ENCODE measurements at regions not wholly inside any gene's neighbourhood (a gene's known extent, or its start where the extent isn't known, plus 50 kb on each side); places are given as distances from the start of the nearest gene placed in this dataset.

- peaks cover 0 to 8% (median 5%) of the 10 kb centered on the region in 3 donors for H3K27me3 Mint-ChIP-seq (ENCODE audit: low read depth in 3 of 3)
- no peaks in the 10 kb centered on the region for H3K9me3 ChIP-seq (replicated peaks in 1 of 2; ENCODE audit: control insufficient read depth in 1 of 2, insufficient read depth in 1 of 2, low read length in 2 of 2)
- H3K36me3 Mint-ChIP-seq, result no peaks in the 10 kb centered on the region
- WGBS (ENCODE audit: insufficient coverage), result 85% methylated on average over 2 of the region's 4 CpGs
- H3K27ac ChIP-seq (ENCODE audit: low read depth in 1 of 2, low read length in 2 of 2), result no peak overlapping the region
- H2AFZ ChIP-seq (ENCODE audit: insufficient read depth, low read depth, low read length, poor library complexity, severe bottlenecking), result no peak overlapping the region
- no peak overlapping the region for H3K4me2 ChIP-seq (replicated peaks; ENCODE audit: extremely low read depth, low read length, poor library complexity, severe bottlenecking)
- H3K36me3 ChIP-seq (replicated peaks in 1 of 2; ENCODE audit: control insufficient read depth in 1 of 2, insufficient read depth in 2 of 2, low read length in 2 of 2), result no peaks in the 10 kb centered on the region
- DNase-seq, result no peak
- no peak overlapping the region for H3K4me3 Mint-ChIP-seq
- intact Hi-C loops (cut with micrococcal nuclease), result no loop called here
- H4K20me1 ChIP-seq (ENCODE audit: insufficient read depth, low read length), result no peaks in the 10 kb centered on the region
- H3K9ac ChIP-seq (ENCODE audit: insufficient read depth, low read length, poor library complexity, severe bottlenecking), result no peak overlapping the region
- no peaks in the 10 kb centered on the region for H3K79me2 ChIP-seq (ENCODE audit: insufficient read depth, low read length)
- no peak for TF ChIP-seq CTCF (IDR thresholded peaks at IDR 0.05)
- H3K9me3 Mint-ChIP-seq, result peaks cover 0 to 9% (median 2%) of the 10 kb centered on the region in 7 donors
- peaks cover 6% of the 10 kb centered on the region for H3K4me1 Mint-ChIP-seq
- H3K4me1 ChIP-seq (ENCODE audit: control insufficient read depth in 1 of 2, insufficient read depth in 2 of 2, low read length in 2 of 2), result peaks cover 0 to 6% of the 10 kb centered on the region in 2 donors
- no peak overlapping the region for H3K4me3 ChIP-seq (replicated peaks in 1 of 3; ENCODE audit: low read depth in 2 of 3, low read length in 3 of 3)
- no peaks in the 10 kb centered on the region for H3K27me3 ChIP-seq (ENCODE audit: control insufficient read depth in 2 of 2, insufficient read depth in 2 of 2, low read length in 2 of 2)
- peak overlapping the region in 2 of 7 donors; percentile 3 to 75 for H3K27ac Mint-ChIP-seq
Measured at GRCh38 chr11:27857588-27857987, 157.3 kb upstream of the BDNF start.

GRCh38 chr11:27857014-27857413 is 156.8 kb upstream of the BDNF start:
- no peak overlapping the region for H3K27ac Mint-ChIP-seq
- Histone ChIP-seq H3K9ac (ENCODE audit: insufficient read depth, low read length, poor library complexity, severe bottlenecking) (no peak overlapping the region), H3K36me3 (replicated peaks in 1 of 2; ENCODE audit: control insufficient read depth in 1 of 2, insufficient read depth in 2 of 2, low read length in 2 of 2) (no peaks in the 10 kb centered on the region), H2AFZ (ENCODE audit: insufficient read depth, low read depth, low read length, poor library complexity, severe bottlenecking) (no peak overlapping the region), H3K4me2 (replicated peaks; ENCODE audit: extremely low read depth, low read length, poor library complexity, severe bottlenecking) (no peak overlapping the region), H3K4me1 (ENCODE audit: control insufficient read depth in 1 of 2, insufficient read depth in 2 of 2, low read length in 2 of 2) (peaks cover 0 to 6% of the 10 kb centered on the region in 2 donors), H3K9me3 (replicated peaks in 1 of 2; ENCODE audit: control insufficient read depth in 1 of 2, insufficient read depth in 1 of 2, low read length in 2 of 2) (no peaks in the 10 kb centered on the region), H3K4me3 (replicated peaks in 1 of 3; ENCODE audit: low read depth in 2 of 3, low read length in 3 of 3) (no peak overlapping the region), H3K27me3 (ENCODE audit: control insufficient read depth in 2 of 2, insufficient read depth in 2 of 2, low read length in 2 of 2) (no peaks in the 10 kb centered on the region), H3K27ac (ENCODE audit: low read depth in 1 of 2, low read length in 2 of 2) (no peak overlapping the region), H3K79me2 (ENCODE audit: insufficient read depth, low read length) (no peaks in the 10 kb centered on the region), H4K20me1 (ENCODE audit: insufficient read depth, low read length) (no peaks in the 10 kb centered on the region)
- TF ChIP-seq CTCF (IDR thresholded peaks at IDR 0.05), result no peak
- DNase-seq, result peak in 1 of 3 donors; percentile 6
- H3K27me3 Mint-ChIP-seq (ENCODE audit: low read depth in 3 of 3), result peaks cover 0 to 8% (median 5%) of the 10 kb centered on the region in 3 donors
- no peak overlapping the region for H3K4me3 Mint-ChIP-seq
- peaks cover 0 to 14% (median 2%) of the 10 kb centered on the region in 7 donors for H3K9me3 Mint-ChIP-seq
- intact Hi-C loops (cut with micrococcal nuclease), result no loop called here
- no CpG with 5 or more reads among the region's 4 CpGs for WGBS (ENCODE audit: insufficient coverage)
- no peaks in the 10 kb centered on the region for H3K36me3 Mint-ChIP-seq
- peaks cover 6% of the 10 kb centered on the region for H3K4me1 Mint-ChIP-seq

Data from CD14-positive monocyte (primary cell).